NB4 (cell line): ENCODE measurements at regions not wholly inside any gene's neighbourhood (a gene's known extent, or its start where the extent isn't known, plus 50 kb on each side); places are given as distances from the start of the nearest gene placed in this dataset.
"Not testable (repeated sequence)": the region's sequence is repeated elsewhere in the genome, so short reads cannot be mapped to it uniquely, and the experiment has no call there.

Source experiments
- DNase-seq: peaks from one replicate; pipeline ENCODE4 v3.0.0; 2010; ENCODE audit warnings: low read depth
- H3K4me3 ChIP-seq: one replicate; pipeline ENCODE4 v1.5.1; 2011; ENCODE audit warnings: mild to moderate bottlenecking, low read depth, low read length, moderate library complexity
- CTCF ChIP-seq: IDR thresholded peaks from one replicate; pipeline ENCODE4 v1.5.1; 2012; ENCODE audit warnings: low read depth, low read length
- MAX ChIP-seq: IDR thresholded peaks from 2 replicates; pipeline ENCODE4 v1.6.1; 2011; ENCODE audit warnings: low read depth, low read length
- MYC ChIP-seq: IDR thresholded peaks from 2 replicates; pipeline ENCODE4 v1.6.1; 2011; ENCODE audit warnings: low read depth, low read length
- POLR2A ChIP-seq: IDR thresholded peaks from 2 replicates; pipeline ENCODE4 v1.6.1; 2011; ENCODE audit warnings: mild to moderate bottlenecking; ENCODE audit not compliant: insufficient read length; ENCODE audit errors: extremely low read depth

- TF ChIP-seq MYC (no peak), MAX (no peak), CTCF (no peak), POLR2A (no peak)
- no peak for DNase-seq
- H3K4me3 ChIP-seq = no peak overlapping the region
Measured at GRCh38 chr6:11471261-11471660, 66.3 kb upstream of the TMEM170B start.

GRCh38 chr6:11469684-11470083 is 67.9 kb upstream of the TMEM170B start:
- TF ChIP-seq MYC (no peak), POLR2A (no peak)
- DNase-seq = no peak
- no peak overlapping the region for H3K4me3 ChIP-seq

GRCh38 chr6:11468271-11468670 is 69.3 kb upstream of the TMEM170B start:
- H3K4me3 ChIP-seq, DNase-seq: not testable (repeated sequence)

- TF ChIP-seq CTCF = no peak
- no peak for TF ChIP-seq MYC
- no peak for TF ChIP-seq POLR2A
- no peak for TF ChIP-seq MAX
- no peak overlapping the region for H3K4me3 ChIP-seq
- no peak for DNase-seq
Measured at GRCh38 chr6:11467364-11467763, 70.2 kb upstream of the TMEM170B start.

GRCh38 chr6:11463398-11463780 is 74.2 kb upstream of the TMEM170B start:
- DNase-seq = no peak
- H3K4me3 ChIP-seq = no peak overlapping the region
- no peak for TF ChIP-seq MAX
- TF ChIP-seq MYC = no peak

- no peak overlapping the region for H3K4me3 ChIP-seq
- TF ChIP-seq POLR2A = no peak
- TF ChIP-seq MYC = no peak
- no peak for TF ChIP-seq MAX
- TF ChIP-seq CTCF = no peak
- peak; percentile 65 for DNase-seq
Measured at GRCh38 chr6:11462742-11463397, 74.7 kb upstream of the TMEM170B start.

- TF ChIP-seq POLR2A (no peak), MYC (no peak), CTCF (no peak), MAX (no peak)
- DNase-seq = peak; percentile 10
- H3K4me3 ChIP-seq = no peak overlapping the region
Measured at GRCh38 chr6:11460837-11461661, 76.5 kb upstream of the TMEM170B start.
